HCEC 1CT (cell line): ENCODE measurements at regions not wholly inside any gene's neighbourhood (a gene's known extent, or its start where the extent isn't known, plus 50 kb on each side); places are given as distances from the start of the nearest gene placed in this dataset.
"Not testable (repeated sequence)": the region's sequence is repeated elsewhere in the genome, so short reads cannot be mapped to it uniquely, and the experiment has no call there.

Source experiments
- DNase-seq: peaks from one replicate; pipeline ENCODE4 v3.0.0-alpha.2; 2017

DNA sequence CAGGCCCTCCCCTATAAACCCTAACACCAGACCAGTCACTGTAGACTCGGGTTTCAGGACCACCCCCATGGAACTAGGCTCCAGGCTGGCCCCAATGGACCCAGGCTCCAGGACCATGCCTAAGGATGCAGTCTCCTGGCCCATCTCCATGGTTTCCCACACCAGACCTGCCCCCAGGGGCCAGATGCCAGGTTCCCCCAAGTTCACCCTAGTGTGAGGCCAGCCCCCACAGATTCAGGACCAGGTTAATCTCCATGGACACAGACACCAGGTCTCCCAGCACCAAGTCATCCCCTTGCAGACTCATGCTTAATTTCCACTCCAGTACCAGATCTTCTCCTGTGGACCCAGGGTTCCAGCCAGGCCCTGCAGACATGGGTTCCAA, 103.8 kb upstream of the LANCL2 start:
- DNase-seq, result no peak

DNA sequence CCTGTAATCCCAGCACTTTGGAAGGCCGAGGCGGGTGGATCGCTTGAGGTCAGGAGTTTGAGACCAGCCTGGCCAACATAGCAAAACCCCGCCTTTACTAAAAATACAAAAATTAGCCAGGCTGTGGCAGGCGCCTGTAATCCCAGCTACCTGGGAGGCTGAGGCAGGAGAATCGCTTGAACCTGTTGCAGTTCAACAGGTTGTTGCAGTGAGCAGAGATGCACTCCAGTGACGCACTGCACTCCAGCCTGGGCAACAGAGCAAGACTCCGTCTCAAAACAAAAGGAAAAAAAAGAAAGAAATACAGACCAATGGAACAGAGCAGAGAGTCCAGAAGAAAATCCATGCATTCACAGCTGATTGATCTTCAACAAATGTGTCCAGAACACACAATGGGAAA, 99.8 kb upstream of the LANCL2 start:
- not testable (repeated sequence) for DNase-seq

DNA sequence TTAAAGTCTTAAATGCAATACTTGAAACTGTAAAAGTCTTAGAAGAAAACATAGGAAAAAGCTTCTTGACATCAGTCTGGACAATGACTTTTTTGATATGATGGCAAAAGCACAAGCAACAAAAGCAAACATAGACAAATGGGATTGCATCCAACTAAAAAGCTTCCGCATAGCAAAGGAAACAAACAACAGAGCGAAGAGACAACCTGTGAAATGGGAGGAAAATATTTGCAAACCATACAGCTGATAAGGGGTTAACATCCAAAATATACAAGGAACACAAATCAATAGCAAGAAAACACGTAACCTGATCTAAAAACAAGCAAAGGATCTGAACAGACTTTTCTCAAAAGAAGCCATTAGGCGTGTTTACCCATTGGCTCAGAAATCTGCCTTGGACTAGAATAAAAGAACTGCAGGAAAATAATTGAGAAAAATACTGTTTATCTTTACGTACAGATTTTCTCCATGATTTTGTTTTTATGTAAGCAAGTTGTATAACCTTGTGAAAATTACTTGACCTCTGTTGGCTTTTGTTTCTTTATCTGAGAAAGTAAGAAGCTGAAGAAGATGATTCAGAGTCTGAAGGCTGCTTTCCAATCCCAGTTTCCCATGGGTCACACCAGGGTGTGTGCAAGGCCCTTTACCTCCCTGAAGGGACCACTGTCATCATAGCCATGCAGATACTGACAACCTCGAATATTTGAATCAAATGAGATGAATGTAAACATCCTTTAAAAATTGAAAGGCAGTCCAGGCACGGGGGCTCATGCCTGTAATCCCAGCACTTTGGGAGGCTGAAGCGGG, 99.1 kb upstream of the LANCL2 start:
- DNase-seq, result no peak

DNA sequence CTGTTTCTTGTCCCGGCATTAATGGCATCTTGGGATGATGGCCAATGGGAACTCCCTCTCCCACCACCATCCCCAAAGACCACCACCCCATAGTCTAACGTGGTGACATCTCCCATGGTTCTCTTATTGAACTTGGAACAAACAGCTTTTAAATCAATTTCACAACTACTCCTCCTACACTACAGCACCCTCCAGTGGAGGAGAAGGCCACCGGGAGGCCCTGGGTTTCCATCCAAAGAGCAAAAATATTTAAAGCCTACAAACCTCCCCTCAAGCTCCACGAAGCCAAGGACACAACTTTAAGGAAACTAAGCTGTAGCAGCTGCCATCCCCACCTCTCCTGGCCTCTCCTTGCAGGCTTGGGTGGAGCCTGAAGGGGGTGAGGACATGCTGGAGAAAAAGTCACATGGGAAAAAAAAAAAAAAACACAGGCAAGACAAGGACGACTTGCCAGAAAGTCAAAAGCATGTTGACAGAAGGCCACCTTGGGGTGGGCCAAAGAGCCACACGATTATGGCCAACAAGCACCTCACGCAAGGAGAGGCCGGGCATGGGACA, 94.0 kb upstream of the LANCL2 start:
- peak; percentile 9 for DNase-seq

DNA sequence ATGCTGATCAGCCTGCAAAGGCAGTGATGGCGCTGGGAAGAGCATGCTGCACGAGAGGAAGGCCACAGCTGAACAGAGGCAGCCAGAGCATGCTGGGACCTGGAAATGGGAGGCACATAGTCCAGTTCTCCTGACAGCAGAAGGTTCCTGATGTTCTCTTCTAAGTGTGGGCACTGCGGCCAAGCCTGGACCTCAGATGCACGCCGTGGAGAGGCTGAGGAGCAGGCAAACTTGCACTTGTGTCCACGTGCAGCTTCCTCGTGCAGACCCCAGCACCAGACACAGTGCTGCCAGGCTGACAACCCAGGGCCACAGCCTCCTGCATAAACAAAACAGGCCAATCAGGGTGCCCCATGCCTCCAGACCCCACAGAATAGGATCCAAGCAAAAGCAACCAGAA, 93.5 kb upstream of the LANCL2 start:
- DNase-seq, result no peak

DNA sequence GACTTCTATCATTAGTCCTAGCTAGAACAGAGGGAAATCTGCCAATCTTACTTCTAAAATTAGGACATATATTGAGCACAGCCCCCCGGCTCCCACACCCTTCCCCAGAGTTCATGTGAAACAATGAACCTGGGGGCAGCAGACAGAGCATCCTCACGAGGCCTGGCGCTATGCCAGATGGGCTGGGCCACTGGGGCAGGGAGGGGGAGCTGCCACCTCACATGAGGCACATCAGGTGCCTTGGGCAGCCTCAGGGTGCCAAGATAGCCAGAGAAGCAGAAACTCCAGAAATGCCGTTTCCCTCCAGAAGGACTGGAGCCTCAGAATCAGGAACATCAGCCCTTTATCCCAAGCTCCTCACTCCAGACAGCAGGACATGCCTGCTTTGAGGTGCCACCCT, 92.8 kb upstream of the LANCL2 start:
- DNase-seq, result no peak

DNA sequence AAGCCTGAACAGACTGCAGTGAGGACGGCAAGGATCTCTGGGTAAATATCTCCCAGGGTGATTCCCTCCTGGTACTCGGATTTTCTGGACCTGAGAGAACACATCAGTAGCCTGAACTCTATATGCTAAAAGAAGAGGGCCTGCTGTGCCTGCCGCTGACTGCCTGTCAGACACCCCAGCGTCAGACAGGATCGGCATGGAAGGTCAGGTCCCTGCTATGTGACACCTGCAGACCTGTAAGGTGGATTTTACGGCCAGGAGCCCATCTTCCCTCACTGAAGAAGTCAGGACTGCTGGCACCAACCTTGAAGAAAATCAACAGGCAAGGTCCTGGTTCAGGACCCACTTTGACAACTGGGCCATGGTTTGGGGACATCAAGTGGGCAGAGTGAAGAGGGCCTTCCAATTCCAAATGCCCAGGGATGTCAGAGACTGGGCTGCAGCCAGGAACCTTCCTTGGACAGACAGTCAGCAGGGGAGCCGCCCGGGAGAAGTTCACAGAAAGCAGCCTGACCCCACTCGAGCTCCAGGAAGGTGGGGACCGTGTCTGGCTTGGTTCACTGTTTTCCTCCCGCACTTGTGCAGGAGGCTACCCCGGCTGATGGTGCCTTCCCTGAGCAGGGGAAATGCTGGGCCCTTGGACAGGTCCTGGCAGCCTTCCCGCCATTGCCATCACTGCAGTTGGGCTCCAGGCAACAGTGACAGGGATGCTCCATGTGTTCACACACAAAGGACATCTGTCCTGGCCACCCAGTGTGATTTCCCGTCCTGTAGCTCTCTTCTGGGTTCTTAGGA, 91.8 kb upstream of the LANCL2 start:
- DNase-seq, result no peak

DNA sequence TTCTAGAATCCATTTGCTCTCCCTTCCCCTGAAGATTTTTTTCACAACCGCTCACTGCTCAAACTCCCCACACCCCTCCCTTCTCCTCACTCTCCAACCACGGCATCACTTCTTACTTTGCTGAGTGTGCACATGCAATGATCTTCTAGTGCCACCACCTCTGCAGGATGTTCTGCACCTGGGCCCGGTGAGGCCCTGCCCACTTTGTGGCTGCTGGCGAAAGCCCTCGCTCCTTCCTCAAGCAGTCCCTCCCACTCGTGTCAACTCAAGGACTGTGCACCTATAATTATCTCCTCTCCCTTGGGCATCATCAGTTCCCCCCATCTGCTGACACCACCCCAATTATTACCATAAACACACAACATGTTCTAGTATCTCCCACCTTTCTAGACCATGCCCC, 91.0 kb upstream of the LANCL2 start:
- DNase-seq, result no peak

DNA sequence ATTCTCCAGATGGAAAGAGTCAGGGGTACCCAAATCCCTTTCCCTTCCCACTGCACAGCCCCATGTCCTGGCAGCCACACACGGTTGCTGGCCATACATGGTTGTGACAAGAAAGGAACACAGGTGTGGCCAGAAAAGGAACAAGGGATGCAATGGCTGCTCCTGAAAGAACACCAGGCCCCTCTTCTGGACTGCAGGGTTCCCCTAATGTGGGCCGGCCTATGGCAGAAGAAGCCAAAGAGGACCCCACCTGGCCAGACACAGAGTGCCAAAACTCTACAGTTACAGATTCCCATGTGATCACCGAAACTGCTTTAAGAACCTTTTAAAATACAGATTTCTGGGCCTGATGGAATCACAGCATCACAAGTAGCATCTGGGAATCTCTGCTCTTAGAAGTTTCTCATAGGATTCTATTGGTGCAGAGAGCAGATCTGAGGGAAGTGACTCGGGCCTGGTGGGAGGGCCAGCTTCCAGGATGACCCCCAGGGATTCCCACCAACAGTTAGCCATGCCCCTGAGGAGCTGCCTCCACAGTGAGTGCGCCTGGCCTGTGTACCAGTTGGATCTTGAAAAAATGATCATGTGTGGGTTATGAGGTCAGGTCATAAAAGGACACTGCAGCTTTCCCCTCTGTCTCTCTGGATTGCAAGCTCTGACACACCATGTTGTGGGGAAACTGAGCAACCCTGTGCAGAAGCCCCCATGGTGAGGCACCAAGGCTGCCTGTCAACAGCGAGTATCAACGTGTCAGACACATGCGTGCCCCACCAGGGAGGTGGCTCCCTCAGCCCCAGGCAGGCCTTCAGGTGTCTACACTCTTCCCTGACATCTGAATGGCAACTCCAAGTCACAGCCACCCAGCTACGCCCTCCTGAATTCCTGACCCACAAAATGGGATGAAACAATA, 89.6 kb upstream of the LANCL2 start:
- no peak for DNase-seq

DNA sequence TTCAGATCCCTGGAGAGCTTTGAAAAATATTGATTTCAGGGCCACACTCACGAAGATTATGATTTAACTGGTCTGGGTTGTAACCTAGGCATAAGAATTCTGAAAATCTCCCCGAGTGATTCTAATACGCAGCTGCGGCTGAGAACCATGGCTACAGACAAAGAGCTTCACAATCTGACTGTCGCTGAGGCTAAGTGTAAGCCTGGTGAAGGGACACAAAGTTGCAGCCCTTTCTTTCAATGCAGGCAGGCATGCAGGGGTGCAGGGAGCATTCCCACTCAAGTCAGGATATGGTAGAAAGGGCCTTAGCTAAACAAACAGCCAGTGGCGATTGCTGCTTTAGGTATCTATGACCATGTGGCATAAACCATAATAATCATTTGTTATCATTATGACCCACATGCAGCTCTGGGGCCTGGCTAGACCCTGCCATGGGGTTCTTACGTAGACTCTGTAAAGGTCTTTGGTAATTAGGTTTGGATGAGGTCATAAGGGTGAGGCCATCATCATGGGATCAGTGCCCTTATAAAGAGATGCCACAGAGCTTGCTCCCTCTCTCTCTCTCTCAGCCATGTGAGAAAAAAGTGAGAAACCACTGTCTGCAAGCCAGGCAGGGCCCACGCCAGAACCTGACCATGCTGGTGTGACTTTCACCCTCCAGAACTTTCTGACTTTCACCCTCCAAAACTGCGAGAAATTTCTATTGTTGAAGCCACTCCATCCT, 88.4 kb upstream of the LANCL2 start:
- DNase-seq, result no peak

DNA sequence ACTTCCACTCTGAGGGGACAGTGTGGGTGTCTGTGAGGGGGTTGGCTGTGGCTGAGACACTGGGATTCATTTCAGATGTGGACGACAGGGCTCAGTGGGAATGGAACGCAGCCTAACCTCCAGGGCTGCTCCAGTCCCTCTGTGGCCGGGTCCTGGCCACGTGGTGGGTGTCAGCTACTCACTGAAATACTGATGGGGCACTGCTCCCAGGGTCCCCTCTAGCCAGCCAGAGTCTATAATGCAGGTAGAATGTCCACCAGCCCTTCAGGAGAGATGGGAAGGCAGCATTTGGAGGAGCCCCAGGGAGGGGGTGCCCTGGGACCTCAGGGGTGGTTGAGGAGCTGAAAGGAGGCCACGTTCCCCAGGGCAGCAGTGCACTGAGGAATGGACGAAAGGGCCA, 87.2 kb upstream of the LANCL2 start:
- no peak for DNase-seq

DNA sequence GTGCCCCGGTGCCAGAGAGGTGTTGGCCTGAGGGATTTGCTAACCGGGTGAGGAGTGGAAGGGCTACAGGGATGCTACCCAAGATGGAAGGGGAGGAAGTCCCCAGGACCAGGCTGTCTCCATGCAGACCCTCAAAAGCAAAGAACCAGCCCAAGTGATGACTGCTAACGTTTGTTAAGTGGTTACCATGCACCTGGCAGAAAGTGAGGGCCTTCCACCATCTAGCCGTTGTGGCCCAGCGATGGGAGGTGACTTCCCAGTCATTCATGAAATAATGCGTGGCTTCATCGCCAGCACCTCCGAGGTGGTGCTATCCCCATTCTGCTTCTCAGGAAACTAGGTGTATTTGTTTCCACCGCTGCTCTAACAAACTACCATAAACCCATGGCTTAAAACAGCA, 86.8 kb upstream of the LANCL2 start:
- DNase-seq, result no peak

DNA sequence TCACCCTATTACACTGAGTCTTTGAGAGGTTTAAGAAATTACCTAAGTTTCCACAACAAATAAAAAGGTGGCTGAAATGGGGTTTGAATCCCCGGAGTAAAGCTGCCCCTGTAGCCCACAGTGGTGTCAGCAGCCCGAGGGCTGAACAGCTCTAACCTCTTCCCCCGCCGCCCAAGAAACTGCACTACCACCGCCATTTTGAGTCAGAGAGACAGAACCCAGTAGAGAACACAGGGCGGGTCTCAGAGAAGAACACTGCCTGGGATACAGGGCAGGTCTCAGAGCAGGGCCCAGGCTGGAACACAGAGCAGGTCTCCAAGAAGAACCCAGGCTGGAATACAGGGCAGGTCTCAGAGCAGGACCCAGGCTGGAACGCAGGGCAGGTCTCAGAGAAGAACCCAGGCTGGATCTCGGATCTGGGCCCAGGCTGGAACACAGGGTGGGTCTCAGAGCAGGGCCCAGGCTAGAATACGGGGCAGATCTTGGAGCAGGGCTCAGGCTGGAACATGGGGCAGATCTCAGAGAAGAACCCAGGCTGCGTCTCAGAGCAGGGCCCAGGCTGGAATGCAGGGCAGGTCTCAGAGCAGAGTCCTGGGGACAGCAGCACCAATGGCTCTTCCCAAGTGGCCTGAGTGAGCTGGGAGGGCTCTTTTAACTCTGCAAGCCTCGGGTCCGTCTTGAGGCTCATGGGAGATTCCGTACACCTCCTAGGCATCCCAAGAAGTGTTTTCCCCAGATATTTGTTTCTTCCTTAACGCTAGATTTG, 85.9 kb upstream of the LANCL2 start:
- no peak for DNase-seq

DNA sequence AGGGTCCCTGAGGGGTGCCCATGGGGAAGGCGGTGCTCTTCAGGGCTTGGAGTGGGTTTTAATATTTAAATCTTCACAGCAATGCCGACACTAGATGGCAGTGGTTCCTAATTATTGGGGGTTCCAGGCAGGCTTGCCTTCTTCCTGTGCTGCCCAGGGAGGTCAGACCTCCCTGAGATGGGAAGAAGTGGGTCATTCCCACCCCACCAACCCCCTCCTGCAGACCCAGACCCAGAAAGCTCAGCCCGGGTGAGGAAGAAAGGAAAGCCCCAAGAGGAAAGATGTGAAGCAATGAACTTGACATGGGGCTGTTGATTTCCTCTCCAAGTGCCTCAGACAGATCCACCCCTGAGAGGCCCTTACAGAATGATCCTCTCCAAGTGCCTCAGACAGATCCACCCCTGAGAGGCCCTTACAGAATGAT, 85.1 kb upstream of the LANCL2 start:
- peak; percentile 62 for DNase-seq

DNA sequence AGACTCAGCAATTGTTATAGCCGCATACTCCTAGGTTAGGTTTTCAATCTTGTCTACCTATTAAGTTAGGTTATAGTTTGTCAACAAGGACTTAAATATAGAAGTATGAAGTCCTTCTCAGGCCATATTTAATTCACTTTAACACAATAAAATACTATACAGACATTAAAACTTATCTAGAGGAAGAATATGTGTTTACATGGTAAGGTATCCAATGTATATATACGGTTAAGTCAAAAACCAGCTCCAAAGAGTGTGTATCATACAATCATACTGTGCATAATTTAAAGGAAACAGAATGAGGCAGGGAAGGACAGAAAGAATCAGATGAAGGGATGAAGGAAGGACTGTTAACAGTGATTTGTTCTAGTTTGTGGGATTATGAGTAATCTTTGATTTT, 79.5 kb upstream of the LANCL2 start:
- no peak for DNase-seq

DNA sequence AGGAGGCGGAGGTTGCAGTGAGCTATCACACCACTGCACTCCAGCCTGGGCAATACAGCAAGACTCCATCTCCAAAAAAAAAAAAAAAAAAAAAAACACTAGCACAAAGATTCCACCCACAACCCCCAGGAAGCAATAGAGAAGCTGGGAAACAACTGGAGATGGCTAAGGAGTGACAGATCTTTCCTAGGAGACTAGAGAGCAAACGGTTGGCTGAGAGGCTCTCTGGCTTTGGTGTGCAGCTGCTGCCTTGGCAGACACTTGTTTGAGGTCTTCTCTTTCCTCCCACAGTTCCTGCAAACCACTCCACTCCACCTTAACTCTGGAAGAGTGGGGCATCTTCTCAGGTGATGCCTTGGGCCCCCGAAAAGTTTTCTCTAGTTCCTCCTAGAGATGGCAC, 78.5 kb upstream of the LANCL2 start:
- no peak for DNase-seq

DNA sequence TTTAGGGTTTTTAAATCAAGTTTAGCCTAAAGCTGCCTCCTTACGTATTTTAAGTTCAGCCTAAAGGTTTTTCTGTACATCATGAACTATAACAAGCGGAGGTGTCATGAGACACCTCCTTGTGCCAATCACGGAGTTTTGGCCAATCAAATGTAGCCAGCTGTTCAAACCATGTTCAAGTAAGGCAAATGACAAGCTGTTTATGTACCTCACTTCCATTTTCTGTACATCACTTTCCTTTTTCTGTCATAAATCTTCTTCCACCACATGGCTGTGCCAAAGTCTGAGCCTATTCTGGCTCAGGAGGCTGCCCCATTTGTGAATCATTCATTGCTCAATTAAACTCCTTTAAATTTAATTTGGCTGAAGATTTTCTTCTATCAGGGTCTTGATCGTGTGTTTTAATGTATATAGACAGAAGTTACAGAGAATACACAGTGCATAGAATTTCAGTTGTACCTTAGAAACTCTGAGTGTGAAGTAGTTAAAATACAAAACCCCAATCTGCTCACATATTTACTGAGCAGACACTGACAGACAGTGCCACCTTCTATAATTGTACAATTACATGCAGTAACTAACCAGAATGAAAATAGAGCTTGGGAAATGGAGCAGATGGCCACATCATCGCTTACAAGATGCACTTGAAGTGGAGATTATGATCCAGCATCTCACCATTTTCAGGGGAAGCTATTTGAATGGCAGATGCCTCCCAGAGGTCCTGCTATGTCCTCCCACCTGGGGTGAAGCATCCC, 76.9 kb upstream of the LANCL2 start:
- DNase-seq, result peak; percentile 10

DNA sequence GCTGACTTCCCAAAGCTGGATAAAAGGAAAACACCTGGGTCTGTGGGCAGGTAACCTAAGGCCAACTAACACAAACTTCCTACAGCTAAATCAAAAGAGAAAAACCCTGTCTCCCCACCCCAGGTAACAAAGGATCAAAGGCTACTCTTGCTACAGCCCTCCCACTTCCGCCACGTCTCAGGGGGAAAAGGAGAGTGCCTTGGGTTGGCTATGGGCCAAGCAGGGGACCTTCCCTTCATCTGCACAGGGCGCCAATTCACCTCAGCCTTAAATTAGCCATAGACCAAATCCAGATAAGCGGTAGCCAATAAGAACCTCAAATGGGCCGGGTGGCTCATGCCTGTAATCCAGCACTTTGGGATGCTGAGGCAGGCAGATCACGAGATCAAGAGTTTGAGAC, 69.1 kb upstream of the LANCL2 start:
- no peak for DNase-seq

DNA sequence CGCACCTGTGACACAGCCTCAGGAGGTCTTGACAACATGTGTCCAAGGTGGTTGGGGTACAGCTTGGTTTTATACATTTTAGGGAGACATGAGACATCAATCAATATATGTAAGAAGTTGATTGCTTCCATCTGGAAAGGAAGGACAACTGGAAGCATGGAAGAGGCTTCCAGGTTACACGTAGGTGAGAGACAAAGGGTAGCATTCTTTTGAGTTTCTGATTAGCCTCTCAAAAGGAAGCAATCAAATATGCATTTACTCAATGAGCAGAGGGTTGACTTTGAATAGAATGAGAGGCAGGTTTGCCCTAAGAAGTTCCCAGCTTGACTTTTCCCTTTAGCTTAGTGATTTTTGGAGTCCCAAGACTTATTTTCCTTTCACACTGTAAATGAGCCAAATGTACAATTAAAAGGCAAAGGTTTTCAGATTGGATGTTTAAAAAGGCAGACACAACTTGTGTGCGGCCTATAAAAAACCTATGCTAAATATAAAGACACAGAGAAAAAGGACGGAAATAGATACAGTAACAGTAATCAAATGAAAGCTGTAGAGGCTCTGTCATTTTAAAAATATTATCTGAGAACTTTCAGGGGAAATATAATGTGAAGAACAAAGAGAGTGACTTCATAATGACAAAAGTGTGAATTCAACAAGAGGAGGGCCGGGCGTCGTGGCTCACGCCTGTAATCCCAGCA, 65.7 kb upstream of the LANCL2 start:
- DNase-seq, result no peak

DNA sequence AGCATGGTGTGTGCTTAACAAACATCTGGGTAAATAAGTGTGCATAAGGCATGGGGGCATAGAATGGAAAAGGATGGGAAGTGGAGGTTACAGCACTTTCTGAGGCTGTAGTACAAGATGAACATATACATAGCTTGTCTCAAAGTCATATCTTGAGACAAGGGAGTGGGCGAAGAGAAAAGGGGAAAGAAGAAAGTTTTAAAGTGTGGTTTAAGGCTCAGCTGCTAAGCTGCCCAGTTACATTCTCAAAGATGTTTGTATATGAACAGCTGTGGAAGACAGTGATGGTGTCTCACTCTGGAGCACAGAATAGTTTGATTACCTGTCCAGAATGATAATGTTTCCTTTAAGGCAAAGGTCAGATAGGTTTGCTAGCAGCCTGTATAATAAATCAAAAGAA, 61.9 kb upstream of the LANCL2 start:
- DNase-seq, result no peak
